Left ventricle myocardium inferior (tissue), 1 donor: ENCODE measurements at regions not wholly inside any gene's neighbourhood (a gene's known extent, or its start where the extent isn't known, plus 50 kb on each side); places are given as distances from the start of the nearest gene placed in this dataset.

Source experiments
- DNase-seq: peaks from one replicate; pipeline ENCODE4 v3.0.0-alpha.2; 2020
- H3K27ac ChIP-seq: fragments of 200-600 bp; replicated peaks from 2 replicates; pipeline ENCODE4 v1.8.0; 2021
- H3K27me3 ChIP-seq: fragments of 200-600 bp; 2 replicates; pipeline ENCODE4 v1.8.0; 2021; ENCODE audit warnings: low read depth
- H3K36me3 ChIP-seq: fragments of 200-600 bp; 2 replicates; pipeline ENCODE4 v1.8.0; 2021
- H3K4me1 ChIP-seq: fragments of 200-600 bp; 2 replicates; pipeline ENCODE4 v1.8.0; 2021
- H3K4me3 ChIP-seq: fragments of 200-600 bp; 2 replicates; pipeline ENCODE4 v1.8.0; 2021; ENCODE audit warnings: mild to moderate bottlenecking, moderate library complexity
- H3K9me3 ChIP-seq: fragments of 200-600 bp; replicated peaks from 2 replicates; pipeline ENCODE4 v1.8.0; 2021
- intact Hi-C: fragments of 100-400 bp; cut with micrococcal nuclease; formaldehyde crosslinking; loops from one replicate; pipeline ENCODE4 v1.11.0; 2022
- TF ChIP-seq, protein P1 (sequence below): fragments of 200-600 bp; IDR thresholded peaks from 2 replicates; pipeline ENCODE4 v1.8.0; 2021; ENCODE audit warnings: antibody characterized with exemption, mild to moderate bottlenecking, borderline replicate concordance
- donor health status: DM: no; HTN: yes; CAD: no; lungs with severe emphysema.

DNA sequence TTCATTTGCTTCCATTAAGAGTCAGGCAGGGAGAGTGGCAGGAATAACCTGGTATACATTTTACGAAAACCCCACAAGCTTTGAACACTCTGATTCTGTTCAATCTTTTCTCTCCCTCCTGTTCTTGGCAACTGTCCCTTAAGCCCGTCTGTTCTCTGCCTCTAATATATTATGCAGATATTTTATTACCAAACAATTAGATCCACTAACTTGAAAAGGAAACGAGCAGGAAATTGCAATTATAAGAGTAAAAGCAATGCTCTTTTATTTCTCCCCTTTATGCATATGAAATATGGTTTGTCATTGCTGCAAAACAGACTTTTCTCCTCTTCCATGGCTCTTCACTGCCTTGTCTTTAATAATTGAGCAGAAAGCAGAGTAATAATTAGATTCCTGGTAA, 149.1 kb upstream of the CELF4 start:
- TF ChIP-seq, protein P1, sequence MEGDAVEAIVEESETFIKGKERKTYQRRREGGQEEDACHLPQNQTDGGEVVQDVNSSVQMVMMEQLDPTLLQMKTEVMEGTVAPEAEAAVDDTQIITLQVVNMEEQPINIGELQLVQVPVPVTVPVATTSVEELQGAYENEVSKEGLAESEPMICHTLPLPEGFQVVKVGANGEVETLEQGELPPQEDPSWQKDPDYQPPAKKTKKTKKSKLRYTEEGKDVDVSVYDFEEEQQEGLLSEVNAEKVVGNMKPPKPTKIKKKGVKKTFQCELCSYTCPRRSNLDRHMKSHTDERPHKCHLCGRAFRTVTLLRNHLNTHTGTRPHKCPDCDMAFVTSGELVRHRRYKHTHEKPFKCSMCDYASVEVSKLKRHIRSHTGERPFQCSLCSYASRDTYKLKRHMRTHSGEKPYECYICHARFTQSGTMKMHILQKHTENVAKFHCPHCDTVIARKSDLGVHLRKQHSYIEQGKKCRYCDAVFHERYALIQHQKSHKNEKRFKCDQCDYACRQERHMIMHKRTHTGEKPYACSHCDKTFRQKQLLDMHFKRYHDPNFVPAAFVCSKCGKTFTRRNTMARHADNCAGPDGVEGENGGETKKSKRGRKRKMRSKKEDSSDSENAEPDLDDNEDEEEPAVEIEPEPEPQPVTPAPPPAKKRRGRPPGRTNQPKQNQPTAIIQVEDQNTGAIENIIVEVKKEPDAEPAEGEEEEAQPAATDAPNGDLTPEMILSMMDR: no peak
- no peak overlapping the region for H3K4me3 ChIP-seq
- DNase-seq: no peak
- no peaks in the 10 kb centered on the region for H3K9me3 ChIP-seq
- no peaks in the 10 kb centered on the region for H3K36me3 ChIP-seq
- peaks cover 5% of the 10 kb centered on the region for H3K27me3 ChIP-seq
- no peak overlapping the region for H3K27ac ChIP-seq
- intact Hi-C loops: loop anchor here (10.0 kb wide), 1 partner anchor 60 kb away; no protein-coding TSS in a partner anchor
- H3K4me1 ChIP-seq: no peaks in the 10 kb centered on the region

DNA sequence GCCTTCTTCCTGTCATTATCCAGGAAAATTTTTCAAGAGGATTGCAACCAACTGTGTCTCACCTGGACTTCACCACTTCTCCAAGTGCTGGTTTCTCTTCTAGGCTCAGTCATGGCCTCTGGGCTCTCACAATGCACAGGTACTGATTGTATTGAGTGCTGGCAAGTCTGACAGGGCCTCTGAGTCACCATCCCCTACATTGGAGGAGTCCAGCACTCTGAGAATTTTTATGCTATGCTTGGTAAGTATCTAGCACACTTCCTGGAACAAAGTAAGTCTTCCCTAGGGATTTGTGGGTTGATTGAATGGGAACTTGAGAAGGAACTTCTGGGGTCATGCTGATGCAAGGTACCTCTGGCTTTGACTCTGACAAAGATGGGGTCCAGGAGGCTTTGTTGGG, 147.2 kb upstream of the CELF4 start:
- TF ChIP-seq, protein P1: no peak
- intact Hi-C loops: loop anchor here (10.0 kb wide), 1 partner anchor 58 kb away; no protein-coding TSS in a partner anchor
- no peaks in the 10 kb centered on the region for H3K36me3 ChIP-seq
- no peak overlapping the region for H3K27ac ChIP-seq
- no peak for DNase-seq
- peaks cover 5% of the 10 kb centered on the region for H3K27me3 ChIP-seq
- H3K4me3 ChIP-seq: no peak overlapping the region
- no peaks in the 10 kb centered on the region for H3K4me1 ChIP-seq
- no peaks in the 10 kb centered on the region for H3K9me3 ChIP-seq

DNA sequence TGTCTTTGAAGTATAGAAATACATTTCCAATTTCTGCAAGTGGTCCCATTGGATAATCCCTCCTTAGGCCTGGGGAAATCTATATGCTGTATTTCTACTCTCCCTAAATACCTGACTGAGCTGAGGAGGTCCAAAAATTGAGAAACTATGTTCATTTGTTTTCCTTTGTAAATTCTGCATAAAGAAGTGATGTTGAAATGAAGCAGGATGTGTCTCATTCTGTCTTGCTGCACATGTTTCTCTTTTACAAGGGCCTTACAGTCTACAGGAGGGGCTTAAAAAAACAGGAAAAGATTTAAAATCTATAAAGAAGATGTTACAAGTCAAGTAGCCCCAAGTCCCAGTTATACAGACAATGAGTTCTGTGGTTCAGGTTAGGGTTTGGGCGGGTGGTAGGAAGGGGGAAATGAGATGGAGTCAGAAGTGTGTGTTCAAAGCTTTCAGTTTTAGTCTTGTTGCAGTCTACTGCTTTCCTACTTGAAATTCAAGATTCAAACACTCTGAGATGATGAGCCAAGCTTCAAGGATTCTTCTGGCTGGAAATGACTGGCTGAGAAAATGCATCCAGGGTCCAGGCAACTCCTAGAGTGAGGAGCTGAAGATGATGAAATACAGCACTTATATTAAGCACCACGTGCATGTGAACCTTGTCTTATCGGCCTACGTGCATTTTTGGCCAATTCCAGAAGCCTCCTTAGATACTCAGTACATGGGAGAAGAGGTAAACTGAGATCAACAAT, 146.3 kb upstream of the CELF4 start:
- TF ChIP-seq, protein P1: no peak
- H3K27me3 ChIP-seq: peaks cover 5% of the 10 kb centered on the region
- DNase-seq: no peak
- H3K36me3 ChIP-seq: no peaks in the 10 kb centered on the region
- no peaks in the 10 kb centered on the region for H3K9me3 ChIP-seq
- H3K4me1 ChIP-seq: no peaks in the 10 kb centered on the region
- no peak overlapping the region for H3K4me3 ChIP-seq
- intact Hi-C loops: loop anchor here (10.0 kb wide), 1 partner anchor 57 kb away; no protein-coding TSS in a partner anchor
- no peak overlapping the region for H3K27ac ChIP-seq

DNA sequence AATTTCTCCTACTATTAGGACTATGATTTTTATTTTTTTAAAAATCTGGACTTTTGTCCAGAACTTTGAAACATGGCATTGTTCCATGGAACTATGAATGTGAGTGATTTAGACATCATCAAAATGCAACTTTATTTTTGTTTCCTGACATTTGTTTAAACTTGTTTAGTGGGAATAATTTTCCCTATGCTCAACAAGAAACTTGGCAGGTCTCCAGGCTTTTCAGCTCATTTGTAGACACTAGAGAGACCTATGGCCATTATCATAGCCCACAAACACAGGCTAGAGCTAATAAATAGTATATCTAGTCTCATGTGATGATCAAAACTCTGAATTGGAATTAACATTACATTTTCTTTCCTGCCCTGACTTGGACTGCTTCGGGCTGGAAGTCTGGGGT, 145.1 kb upstream of the CELF4 start:
- intact Hi-C loops: loop anchor here (10.0 kb wide), 1 partner anchor 56 kb away; no protein-coding TSS in a partner anchor
- Histone ChIP-seq H3K4me3 (no peak overlapping the region), H3K27me3 (peaks cover 5% of the 10 kb centered on the region), H3K4me1 (no peaks in the 10 kb centered on the region), H3K9me3 (no peaks in the 10 kb centered on the region), H3K27ac (no peak overlapping the region), H3K36me3 (no peaks in the 10 kb centered on the region)
- no peak for DNase-seq
- TF ChIP-seq, protein P1: no peak

DNA sequence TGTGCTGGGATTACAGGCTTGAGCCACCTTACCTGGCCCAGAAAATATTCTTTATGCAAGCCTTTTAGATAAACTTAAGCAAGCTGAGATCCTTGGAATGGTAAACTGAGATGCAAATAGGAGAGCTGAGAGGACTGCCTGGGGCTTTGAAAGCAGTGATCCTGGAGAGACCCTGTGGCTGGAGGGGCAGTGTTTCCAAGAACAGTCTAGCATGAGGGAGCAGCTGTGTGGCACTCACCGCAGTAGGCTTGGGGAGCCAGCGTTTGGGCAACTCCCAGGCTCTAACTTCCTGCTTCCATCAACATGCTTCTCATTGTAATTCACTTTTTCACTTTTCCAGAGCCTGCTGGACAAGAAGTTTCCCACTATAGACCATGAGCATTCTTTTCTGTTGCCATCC, 144.1 kb upstream of the CELF4 start:
- Histone ChIP-seq H3K4me3 (no peak overlapping the region), H3K9me3 (no peaks in the 10 kb centered on the region), H3K27ac (no peak overlapping the region), H3K36me3 (no peaks in the 10 kb centered on the region), H3K27me3 (peaks cover 5% of the 10 kb centered on the region), H3K4me1 (no peaks in the 10 kb centered on the region)
- intact Hi-C loops: loop anchor here (10.0 kb wide), 1 partner anchor 55 kb away; no protein-coding TSS in a partner anchor
- TF ChIP-seq, protein P1: no peak
- no peak for DNase-seq
